Activated naive CD8-positive, alpha-beta T cell treated with anti-CD3 and anti-CD28 coated beads, Interleukin-2, amount 10 ng/mL, durations not matched to agents 7 days and 5 days (primary cell): ENCODE measurements at regions not wholly inside any gene's neighbourhood (a gene's known extent, or its start where the extent isn't known, plus 50 kb on each side); places are given as distances from the start of the nearest gene placed in this dataset.

Source experiments
- ATAC-seq: fragments of 150-1000 bp; cut with Tn5 transposase; one replicate; pipeline ENCODE4 v1.10.0; 2021; ENCODE audit warnings: low read depth, moderate library complexity
- POLR2A ChIA-PET: fragments of 350-600 bp; sonication (Branson Sonifier 250); formaldehyde crosslinking; loops from one replicate; lab custom pipeline; 2021; ENCODE audit warnings: antibody characterized with exemption; lab: Charles Lee
- DNase-seq: peaks from one replicate; pipeline ENCODE4 v3.0.0; 2021
- H3K27ac Mint-ChIP-seq: one replicate; pipeline ENCODE4 v1.8.0; 2022; ENCODE audit warnings: mild to moderate bottlenecking, mixed read lengths
- H3K27me3 Mint-ChIP-seq: one replicate; pipeline ENCODE4 v1.8.0; 2022; ENCODE audit warnings: mild to moderate bottlenecking, moderate library complexity, mixed read lengths
- H3K36me3 Mint-ChIP-seq: one replicate; pipeline ENCODE4 v1.8.0; 2021; ENCODE audit warnings: mild to moderate bottlenecking, mixed read lengths
- H3K4me1 Mint-ChIP-seq: one replicate; pipeline ENCODE4 v1.8.0; 2021; ENCODE audit warnings: mixed read lengths
- H3K4me3 Mint-ChIP-seq: one replicate; pipeline ENCODE4 v1.8.0; 2022; ENCODE audit warnings: mild to moderate bottlenecking, moderate library complexity, mixed read lengths
- H3K9me3 Mint-ChIP-seq: one replicate; pipeline ENCODE4 v1.8.0; 2021; ENCODE audit warnings: mixed read lengths

DNA sequence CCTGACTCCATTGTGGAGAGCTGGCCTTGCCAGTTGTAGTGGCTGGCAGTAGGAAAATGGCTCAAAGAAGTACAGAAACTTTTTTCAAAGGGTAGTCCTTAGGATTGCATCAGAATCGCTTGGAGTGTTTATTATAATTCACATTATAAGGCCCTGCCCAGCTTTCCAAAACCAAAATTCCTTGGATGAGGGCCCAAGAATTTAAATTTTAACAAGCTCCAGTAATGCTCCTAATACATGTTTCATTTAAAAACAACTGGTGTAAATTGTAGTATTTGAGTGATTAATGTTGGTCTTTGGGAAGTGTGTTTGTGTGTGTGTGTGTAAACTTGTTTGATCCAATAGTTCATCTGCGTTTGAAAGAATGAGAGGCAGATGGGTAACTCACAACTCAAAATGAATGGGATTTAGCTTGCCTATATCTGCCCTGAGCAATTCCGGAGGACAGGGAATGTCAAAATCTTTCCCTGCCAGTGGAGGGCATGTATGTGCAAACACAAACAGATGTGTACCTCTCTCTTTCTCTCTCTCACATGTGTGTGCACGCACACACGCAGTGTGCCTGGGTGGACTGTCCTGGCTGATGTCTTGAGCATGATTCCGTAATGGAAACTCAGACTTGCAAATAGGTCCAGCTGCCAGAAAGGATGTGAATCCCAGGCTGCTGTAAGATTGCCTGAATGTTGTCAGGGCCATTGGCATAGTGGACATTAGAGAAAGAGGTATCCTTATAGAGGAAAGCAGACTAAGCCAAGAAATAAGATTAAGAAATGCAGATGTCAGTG is 293.1 kb downstream of the LMX1A start:
- no peaks in the 10 kb centered on the region for H3K27me3 Mint-ChIP-seq
- no peaks in the 10 kb centered on the region for H3K36me3 Mint-ChIP-seq
- no peak for DNase-seq
- no peak overlapping the region for H3K4me3 Mint-ChIP-seq
- POLR2A ChIA-PET = no interaction called here
- H3K4me1 Mint-ChIP-seq = no peaks in the 10 kb centered on the region
- no peaks in the 10 kb centered on the region for H3K9me3 Mint-ChIP-seq
- no peak for ATAC-seq
- no peak overlapping the region for H3K27ac Mint-ChIP-seq

DNA sequence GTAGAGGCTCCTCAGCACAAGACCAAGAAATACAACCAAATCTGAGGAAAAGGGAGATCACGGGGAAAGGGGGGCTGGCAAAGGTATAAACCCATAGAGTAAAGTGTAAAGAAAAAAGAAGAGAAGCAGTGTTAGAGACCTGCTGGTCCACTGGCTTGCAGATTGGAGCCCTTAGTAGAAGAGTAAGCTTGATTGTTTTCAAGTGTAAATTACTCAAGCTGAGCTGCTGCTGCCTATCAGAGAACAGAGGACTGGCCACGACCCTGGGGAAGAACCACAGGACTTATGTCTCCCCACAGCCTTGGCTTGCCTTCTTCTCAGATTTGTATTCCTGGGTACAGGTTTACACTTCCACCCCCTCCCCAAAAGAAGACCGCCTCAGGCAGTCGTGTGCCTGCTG is 294.2 kb downstream of the LMX1A start:
- H3K9me3 Mint-ChIP-seq = no peaks in the 10 kb centered on the region
- H3K4me3 Mint-ChIP-seq = no peak overlapping the region

DNA sequence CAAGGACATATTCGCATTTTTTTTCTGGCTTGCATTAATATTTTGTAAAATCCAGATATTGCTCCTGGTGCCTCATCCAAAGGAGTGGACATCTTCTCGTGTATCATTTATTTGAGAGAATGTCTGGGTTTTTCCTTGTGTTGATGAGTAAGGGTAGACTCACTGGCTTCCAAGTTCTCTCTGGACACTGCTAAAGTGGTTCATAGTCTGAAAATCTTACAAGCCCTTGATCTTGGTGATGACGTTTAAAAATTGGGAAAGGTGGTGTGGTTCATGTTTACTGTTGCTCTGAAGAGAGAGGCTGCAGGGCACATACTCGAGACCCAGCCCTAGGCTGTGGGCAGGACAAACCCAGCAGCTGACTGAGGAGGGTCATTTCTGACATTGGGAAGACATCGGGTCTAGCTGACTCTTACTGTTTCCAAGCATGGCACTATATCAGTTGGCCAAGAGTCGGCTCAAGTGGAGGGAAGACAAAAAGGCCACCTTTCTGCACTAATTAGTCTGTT is 296.2 kb downstream of the LMX1A start:
- H3K27ac Mint-ChIP-seq = no peak overlapping the region
- no peaks in the 10 kb centered on the region for H3K4me1 Mint-ChIP-seq
- POLR2A ChIA-PET = no interaction called here
- DNase-seq (no peak), ATAC-seq (no peak)
- no peak overlapping the region for H3K4me3 Mint-ChIP-seq
- H3K36me3 Mint-ChIP-seq = no peaks in the 10 kb centered on the region
- no peaks in the 10 kb centered on the region for H3K9me3 Mint-ChIP-seq
- H3K27me3 Mint-ChIP-seq = peaks cover 8% of the 10 kb centered on the region

More for the DNA sequence above, 294.2 kb downstream of the LMX1A start:
- no peak for ATAC-seq
- H3K27ac Mint-ChIP-seq = no peak overlapping the region
- no peaks in the 10 kb centered on the region for H3K4me1 Mint-ChIP-seq
- POLR2A ChIA-PET = no interaction called here
- no peaks in the 10 kb centered on the region for H3K27me3 Mint-ChIP-seq
- DNase-seq = no peak
- H3K36me3 Mint-ChIP-seq = no peaks in the 10 kb centered on the region

DNA sequence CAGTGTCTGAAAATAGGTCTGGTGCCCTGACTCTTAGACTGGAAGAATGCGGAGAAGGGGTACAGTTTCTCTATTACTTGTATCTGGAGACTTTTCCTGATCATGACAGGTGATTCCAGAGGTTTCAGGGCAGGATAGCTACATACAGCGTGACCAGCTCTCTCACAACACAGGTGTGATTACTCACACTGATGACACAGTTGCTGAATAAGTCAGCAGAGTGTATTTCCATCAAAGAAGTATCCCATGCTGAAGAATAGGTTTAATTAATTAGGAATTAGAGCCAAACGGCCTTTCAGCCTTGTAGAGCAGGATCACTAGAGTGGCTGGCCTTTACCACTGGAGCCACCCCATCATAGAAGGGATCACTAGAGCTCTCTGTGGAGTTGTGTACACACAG is 298.6 kb downstream of the LMX1A start:
- Mint-ChIP-seq H3K9me3 (no peaks in the 10 kb centered on the region), H3K36me3 (no peaks in the 10 kb centered on the region), H3K27ac (no peak overlapping the region), H3K4me1 (no peaks in the 10 kb centered on the region), H3K4me3 (no peak overlapping the region), H3K27me3 (peaks cover 13% of the 10 kb centered on the region)
- no peak for ATAC-seq
- POLR2A ChIA-PET = no interaction called here
- DNase-seq = no peak

DNA sequence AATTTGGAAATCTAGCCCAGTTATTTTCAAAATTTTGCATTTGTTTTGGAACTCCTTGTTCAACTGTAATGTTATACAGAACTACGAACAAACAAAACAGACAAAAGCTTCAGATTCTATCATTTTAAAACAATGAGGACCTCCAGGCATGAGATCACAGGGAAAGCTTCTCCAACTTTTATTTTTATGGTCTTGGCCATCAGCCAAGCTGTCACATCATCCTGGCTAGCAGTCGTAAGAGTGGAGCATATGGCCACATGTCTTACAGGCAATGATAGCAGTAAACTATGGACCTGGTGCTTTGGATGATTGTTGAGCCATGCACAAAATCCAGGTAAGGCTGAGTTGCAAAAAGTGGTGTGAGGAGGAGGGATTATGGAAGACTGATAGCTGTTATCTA is 299.6 kb downstream of the LMX1A start:
- POLR2A ChIA-PET = no interaction called here
- Mint-ChIP-seq H3K4me3 (no peak overlapping the region), H3K36me3 (no peaks in the 10 kb centered on the region), H3K27ac (no peak overlapping the region), H3K27me3 (peaks cover 13% of the 10 kb centered on the region), H3K9me3 (no peaks in the 10 kb centered on the region), H3K4me1 (no peaks in the 10 kb centered on the region)
- DNase-seq (no peak), ATAC-seq (no peak)

DNA sequence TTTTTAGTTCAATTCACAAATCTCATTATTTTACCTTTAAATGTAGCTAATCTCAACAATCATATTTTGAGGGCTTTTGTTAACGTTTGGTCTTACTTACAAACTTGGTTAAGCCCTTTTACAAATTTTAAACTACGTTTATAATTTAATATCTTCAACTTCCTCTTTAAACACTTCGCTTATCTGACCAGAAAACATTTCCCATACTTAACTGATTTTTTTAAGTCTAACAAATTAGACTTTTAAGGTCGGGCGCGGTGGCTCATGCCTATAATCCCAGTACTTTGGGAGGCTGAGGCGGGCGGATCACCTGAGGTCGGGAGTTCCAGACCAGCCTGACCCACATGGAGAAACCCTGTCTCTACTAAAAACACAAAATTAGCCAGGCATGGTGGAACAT is 300.9 kb downstream of the LMX1A start:
- H3K4me3 Mint-ChIP-seq = no peak overlapping the region
- POLR2A ChIA-PET = no interaction called here
- H3K36me3 Mint-ChIP-seq = no peaks in the 10 kb centered on the region
- H3K27me3 Mint-ChIP-seq = peaks cover 13% of the 10 kb centered on the region
- ATAC-seq = no peak
- H3K4me1 Mint-ChIP-seq = no peaks in the 10 kb centered on the region
- DNase-seq = no peak
- H3K9me3 Mint-ChIP-seq = no peaks in the 10 kb centered on the region
- no peak overlapping the region for H3K27ac Mint-ChIP-seq

DNA sequence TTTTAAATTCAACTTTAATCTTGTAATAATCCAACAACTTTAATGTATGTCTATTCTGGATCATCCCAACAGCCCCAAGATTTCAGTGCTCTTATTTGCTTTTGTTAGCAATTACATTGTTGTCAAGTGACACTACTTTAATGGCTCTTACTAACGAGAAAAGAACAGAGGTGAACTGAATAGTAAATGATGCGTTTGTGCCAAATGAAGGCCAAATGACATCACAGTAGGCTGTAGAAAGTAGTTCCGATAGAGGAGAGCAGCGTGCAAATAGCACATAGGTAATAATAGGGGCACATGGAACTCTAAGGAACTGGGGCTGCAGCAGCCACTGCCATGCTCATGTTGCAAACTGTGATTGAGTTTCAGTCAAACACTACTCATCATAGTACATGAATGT is 301.9 kb downstream of the LMX1A start:
- H3K27me3 Mint-ChIP-seq = peaks cover 13% of the 10 kb centered on the region
- H3K4me3 Mint-ChIP-seq = no peak overlapping the region
- POLR2A ChIA-PET = no interaction called here
- DNase-seq = no peak
- H3K36me3 Mint-ChIP-seq = no peaks in the 10 kb centered on the region
- H3K9me3 Mint-ChIP-seq = no peaks in the 10 kb centered on the region
- no peak for ATAC-seq
- H3K27ac Mint-ChIP-seq = no peak overlapping the region
- H3K4me1 Mint-ChIP-seq = no peaks in the 10 kb centered on the region

DNA sequence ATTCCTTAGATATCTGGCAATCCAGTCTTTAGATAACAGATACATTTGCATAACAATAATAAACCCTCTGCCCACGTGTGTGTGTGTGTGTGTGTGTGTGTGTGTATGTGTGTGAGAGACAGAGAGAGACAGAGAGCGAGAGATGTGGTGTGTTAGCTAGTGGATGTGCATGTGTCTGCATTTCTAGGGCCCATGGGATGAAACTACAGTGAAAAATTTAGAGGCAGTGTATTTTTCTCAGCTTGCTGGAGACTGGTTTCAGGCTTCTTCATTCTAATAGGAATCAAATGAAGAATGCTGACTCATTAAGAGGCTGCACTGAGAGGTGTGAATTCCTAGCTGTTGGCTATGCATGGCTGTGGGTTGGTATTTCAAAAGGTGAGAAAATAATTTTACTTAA is 303.2 kb downstream of the LMX1A start:
- POLR2A ChIA-PET = no interaction called here
- H3K36me3 Mint-ChIP-seq = no peaks in the 10 kb centered on the region
- no peak overlapping the region for H3K4me3 Mint-ChIP-seq
- no peak for ATAC-seq
- no peaks in the 10 kb centered on the region for H3K9me3 Mint-ChIP-seq
- no peaks in the 10 kb centered on the region for H3K4me1 Mint-ChIP-seq
- no peak overlapping the region for H3K27ac Mint-ChIP-seq
- peaks cover 13% of the 10 kb centered on the region for H3K27me3 Mint-ChIP-seq
- DNase-seq = no peak

DNA sequence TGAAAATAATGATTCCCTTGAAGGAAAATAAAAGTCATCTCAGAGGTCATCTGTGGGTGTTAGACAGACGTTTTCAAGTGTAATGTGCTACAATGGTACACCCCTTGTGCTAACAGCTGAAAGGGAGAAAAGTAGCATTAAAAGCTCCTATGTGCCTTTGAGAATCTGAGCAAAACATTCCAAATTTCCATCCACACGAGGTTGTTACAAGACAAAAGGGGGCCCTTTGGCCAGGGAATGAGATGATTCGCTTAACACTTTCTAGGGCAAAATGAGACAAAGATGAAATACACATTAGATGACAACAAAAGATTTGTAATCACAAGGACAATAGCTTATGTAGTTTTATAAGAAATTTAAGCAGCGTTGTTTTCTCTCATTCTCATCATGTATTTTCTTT is 303.6 kb downstream of the LMX1A start:
- Mint-ChIP-seq H3K4me3 (no peak overlapping the region), H3K27ac (no peak overlapping the region), H3K4me1 (no peaks in the 10 kb centered on the region), H3K27me3 (peaks cover 13% of the 10 kb centered on the region), H3K9me3 (no peaks in the 10 kb centered on the region), H3K36me3 (no peaks in the 10 kb centered on the region)
- POLR2A ChIA-PET = no interaction called here
- ATAC-seq = no peak
- DNase-seq = no peak

DNA sequence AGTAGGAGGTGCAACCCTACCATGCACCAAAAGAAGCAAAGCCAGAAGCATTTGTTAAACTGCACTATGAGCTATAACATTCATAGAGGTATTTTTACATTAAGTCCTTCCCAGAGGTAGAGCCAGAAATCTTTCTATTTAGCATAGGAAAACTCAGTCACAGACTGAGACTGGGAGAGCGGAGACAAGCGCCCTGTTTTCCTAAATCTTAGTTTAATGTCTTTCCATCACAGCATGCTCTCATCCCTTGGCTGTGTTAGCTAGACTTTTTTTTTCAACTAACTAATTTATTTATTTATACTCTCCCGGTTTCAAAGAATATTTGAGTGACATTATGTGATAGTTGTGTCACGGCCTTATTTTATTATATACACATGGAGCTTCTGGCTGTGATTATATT is 304.1 kb downstream of the LMX1A start:
- no peaks in the 10 kb centered on the region for H3K9me3 Mint-ChIP-seq
- ATAC-seq = no peak

DNA sequence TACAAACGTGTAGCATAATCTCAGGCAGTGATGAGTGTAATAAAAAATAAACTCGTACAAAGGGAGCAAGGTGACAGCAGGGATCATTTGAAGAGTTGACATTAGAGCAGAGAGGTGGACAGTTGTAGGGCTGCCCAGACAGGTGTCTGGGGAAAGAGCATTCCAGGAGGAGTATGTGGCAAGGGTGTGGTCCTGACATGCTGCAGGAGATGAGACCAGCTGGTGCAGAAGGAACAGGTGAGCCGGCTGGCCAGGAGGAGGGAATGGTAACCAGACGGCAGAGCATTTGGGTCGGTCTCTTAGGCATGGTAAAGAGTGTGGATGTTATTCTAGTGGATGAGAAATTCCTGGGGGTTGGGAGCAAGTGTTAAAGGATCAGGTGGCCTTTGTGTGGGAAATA is 306.3 kb downstream of the LMX1A start:
- no peaks in the 10 kb centered on the region for H3K9me3 Mint-ChIP-seq
- POLR2A ChIA-PET = no interaction called here
- H3K27ac Mint-ChIP-seq = no peak overlapping the region
- no peak overlapping the region for H3K4me3 Mint-ChIP-seq
- no peak for DNase-seq
- H3K36me3 Mint-ChIP-seq = no peaks in the 10 kb centered on the region
- H3K4me1 Mint-ChIP-seq = no peaks in the 10 kb centered on the region
- H3K27me3 Mint-ChIP-seq = peaks cover 4% of the 10 kb centered on the region
- no peak for ATAC-seq

More for the DNA sequence above, 304.1 kb downstream of the LMX1A start:
- no peak for DNase-seq
- Mint-ChIP-seq H3K27ac (no peak overlapping the region), H3K4me1 (no peaks in the 10 kb centered on the region), H3K36me3 (no peaks in the 10 kb centered on the region), H3K4me3 (no peak overlapping the region), H3K27me3 (peaks cover 13% of the 10 kb centered on the region)
- POLR2A ChIA-PET = no interaction called here

DNA sequence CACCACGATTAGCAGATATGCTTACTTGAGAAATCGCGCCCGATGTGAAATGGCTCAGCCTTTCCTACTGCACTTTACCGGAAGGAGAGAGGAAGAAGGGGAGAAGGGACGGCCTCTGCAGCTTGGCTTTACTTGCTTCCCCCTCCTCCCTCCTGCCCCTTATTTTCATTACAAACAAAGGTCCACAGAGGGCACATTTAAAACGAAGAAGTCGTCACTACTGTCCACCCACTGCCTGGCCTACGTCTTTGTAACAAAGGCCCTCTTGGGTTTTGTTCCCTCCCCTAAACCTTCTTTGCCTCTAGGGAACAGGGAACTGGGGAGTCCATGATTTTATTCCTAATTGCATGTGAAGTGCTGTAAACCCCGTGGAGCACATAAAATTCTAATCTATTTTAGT is 308.5 kb downstream of the LMX1A start:
- Mint-ChIP-seq H3K4me1 (no peaks in the 10 kb centered on the region), H3K27me3 (no peaks in the 10 kb centered on the region), H3K4me3 (no peak overlapping the region), H3K27ac (no peak overlapping the region), H3K9me3 (no peaks in the 10 kb centered on the region), H3K36me3 (no peaks in the 10 kb centered on the region)
- POLR2A ChIA-PET = no interaction called here
- DNase-seq = no peak
- no peak for ATAC-seq

DNA sequence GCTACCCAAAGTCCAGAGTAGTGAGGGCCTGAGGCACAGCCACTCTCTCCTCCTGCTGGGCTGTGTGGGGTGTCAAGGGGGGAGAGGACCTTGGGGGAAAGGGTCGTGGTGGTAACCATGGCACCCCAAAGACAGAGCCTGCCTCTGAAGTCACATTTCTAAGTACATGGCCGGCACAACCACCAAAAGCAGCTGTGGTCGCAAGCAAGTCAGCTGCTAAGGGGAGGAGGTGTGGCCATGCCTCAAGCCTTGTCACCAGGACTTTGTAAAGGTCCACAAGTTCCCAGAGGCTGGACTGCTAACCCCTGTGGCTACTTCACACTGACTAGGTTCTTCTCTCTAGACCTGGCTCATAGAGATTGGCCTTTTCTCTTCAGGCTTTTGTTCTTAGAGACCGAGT is 310.6 kb downstream of the LMX1A start:
- no peak overlapping the region for H3K27ac Mint-ChIP-seq
- DNase-seq (no peak), ATAC-seq (no peak)
- H3K36me3 Mint-ChIP-seq = no peaks in the 10 kb centered on the region
- no peak overlapping the region for H3K4me3 Mint-ChIP-seq
- POLR2A ChIA-PET = no interaction called here
- no peaks in the 10 kb centered on the region for H3K27me3 Mint-ChIP-seq
- H3K4me1 Mint-ChIP-seq = no peaks in the 10 kb centered on the region
- H3K9me3 Mint-ChIP-seq = no peaks in the 10 kb centered on the region

DNA sequence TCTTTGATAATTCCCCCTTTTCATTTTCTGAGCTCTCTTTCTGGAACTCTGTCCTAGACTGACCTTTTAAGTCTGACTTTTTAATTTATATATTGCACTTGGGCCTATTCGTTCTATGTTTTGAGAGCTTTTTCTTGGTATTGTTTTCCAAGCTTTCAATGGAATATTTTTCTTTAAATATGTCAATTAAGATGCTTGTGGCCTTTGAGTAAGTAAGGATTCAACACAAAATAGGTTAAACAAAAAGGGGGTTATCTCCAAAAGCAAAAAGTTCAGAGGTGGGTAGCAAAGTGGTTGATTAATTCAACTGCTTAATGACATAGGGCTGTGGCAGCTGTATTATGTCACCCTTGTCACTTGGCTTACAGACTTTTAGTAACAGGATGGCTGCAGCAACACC is 315.9 kb downstream of the LMX1A start:
- POLR2A ChIA-PET = no interaction called here
- no peaks in the 10 kb centered on the region for H3K4me1 Mint-ChIP-seq
- H3K9me3 Mint-ChIP-seq = no peaks in the 10 kb centered on the region
- H3K36me3 Mint-ChIP-seq = no peaks in the 10 kb centered on the region
- no peaks in the 10 kb centered on the region for H3K27me3 Mint-ChIP-seq
- DNase-seq (no peak), ATAC-seq (no peak)
- H3K27ac Mint-ChIP-seq = no peak overlapping the region
- H3K4me3 Mint-ChIP-seq = no peak overlapping the region
